Astrocyte (in vitro differentiated cells and primary cell): ENCODE measurements at regions not wholly inside any gene's neighbourhood (a gene's known extent, or its start where the extent isn't known, plus 50 kb on each side); places are given as distances from the start of the nearest gene placed in this dataset.

Experiments used
- CTCF ChIP-seq: IDR thresholded peaks from 2 replicates; pipeline ENCODE4 v1.5.1; 2011; ENCODE audit warnings: low read depth, mild to moderate bottlenecking, inconsistent platforms, low read length, moderate library complexity; ENCODE audit not compliant: insufficient read depth
- EZH2 ChIP-seq: IDR thresholded peaks from 2 replicates; pipeline ENCODE4 v1.6.1; 2012; ENCODE audit warnings: mild to moderate bottlenecking, low read length, inconsistent platforms; ENCODE audit not compliant: insufficient read depth

GRCh38 chr5:56465769-56466135, 232.6 kb upstream of the ANKRD55 start:
- TF ChIP-seq CTCF (no peak), EZH2 (no peak)
